ENCODE measurements at regions not wholly inside any gene's neighbourhood (a gene's known extent, or its start where the extent isn't known, plus 50 kb on each side); places are given as distances from the start of the nearest gene placed in this dataset.
"Not testable (repeated sequence)": the region's sequence is repeated elsewhere in the genome, so short reads cannot be mapped to it uniquely, and the experiment has no call there.

DNA sequence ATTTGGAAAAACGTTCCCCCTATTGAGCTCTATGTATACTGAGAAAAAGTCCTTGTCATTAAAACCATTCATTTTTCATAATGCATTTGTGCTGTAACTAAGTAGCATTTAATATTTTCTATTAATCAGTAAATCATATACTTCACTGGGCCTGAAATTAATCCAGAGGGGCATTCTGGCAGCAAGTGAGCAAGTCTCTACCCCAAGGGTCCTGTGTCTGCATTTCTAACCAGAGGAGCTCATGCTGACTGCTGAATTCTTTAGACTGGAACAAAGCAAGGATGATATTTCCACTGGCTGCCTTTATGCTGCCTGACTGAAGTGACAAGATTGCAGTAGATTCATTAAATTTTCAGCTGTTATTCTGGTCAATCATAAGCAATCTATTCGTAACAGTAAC lies 246.5 kb downstream of the SLITRK2 start:
- Mint-ChIP-seq H3K4me3 (no peak overlapping the region), H3K27ac (no peak overlapping the region), H3K27me3 (ENCODE audit: low read depth) (no peaks in the 10 kb centered on the region), H3K9me3 (peaks cover 27% of the 10 kb centered on the region), H3K36me3 (no peaks in the 10 kb centered on the region), H3K4me1 (no peaks in the 10 kb centered on the region)
- TF ChIP-seq, protein P1, sequence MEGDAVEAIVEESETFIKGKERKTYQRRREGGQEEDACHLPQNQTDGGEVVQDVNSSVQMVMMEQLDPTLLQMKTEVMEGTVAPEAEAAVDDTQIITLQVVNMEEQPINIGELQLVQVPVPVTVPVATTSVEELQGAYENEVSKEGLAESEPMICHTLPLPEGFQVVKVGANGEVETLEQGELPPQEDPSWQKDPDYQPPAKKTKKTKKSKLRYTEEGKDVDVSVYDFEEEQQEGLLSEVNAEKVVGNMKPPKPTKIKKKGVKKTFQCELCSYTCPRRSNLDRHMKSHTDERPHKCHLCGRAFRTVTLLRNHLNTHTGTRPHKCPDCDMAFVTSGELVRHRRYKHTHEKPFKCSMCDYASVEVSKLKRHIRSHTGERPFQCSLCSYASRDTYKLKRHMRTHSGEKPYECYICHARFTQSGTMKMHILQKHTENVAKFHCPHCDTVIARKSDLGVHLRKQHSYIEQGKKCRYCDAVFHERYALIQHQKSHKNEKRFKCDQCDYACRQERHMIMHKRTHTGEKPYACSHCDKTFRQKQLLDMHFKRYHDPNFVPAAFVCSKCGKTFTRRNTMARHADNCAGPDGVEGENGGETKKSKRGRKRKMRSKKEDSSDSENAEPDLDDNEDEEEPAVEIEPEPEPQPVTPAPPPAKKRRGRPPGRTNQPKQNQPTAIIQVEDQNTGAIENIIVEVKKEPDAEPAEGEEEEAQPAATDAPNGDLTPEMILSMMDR (IDR thresholded peaks at IDR 0.05; ENCODE audit: unreplicated experiment): no peak
- DNase-seq (ENCODE audit: low spot score in 2 of 2, unreplicated experiment in 2 of 2): no peak

DNA sequence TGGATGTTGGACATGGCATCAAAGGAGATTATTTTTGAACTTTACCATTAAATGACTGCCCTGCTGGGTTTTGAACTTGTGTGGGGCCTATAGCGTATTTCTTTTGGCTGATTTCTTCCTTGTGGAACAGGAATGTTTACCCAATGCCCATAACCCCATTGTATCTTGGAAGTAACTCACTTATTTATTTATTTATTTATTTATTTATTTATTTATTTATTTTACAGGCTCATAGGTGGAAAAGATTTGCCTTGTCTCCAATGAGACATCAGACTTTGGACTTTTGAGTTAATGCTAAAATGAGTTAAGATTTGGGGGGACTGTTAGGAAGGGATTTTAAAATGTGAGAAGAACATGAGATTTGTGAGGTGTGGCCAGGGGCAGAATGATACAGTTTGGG lies 273.1 kb downstream of the SLITRK2 start:
- Mint-ChIP-seq H3K4me3 (no peak overlapping the region), H3K9me3 (peaks cover 53% of the 10 kb centered on the region), H3K27me3 (ENCODE audit: low read depth) (no peaks in the 10 kb centered on the region), H3K27ac (no peak overlapping the region), H3K4me1 (no peaks in the 10 kb centered on the region), H3K36me3 (no peaks in the 10 kb centered on the region)
- no peak for DNase-seq (ENCODE audit: low spot score in 2 of 2, unreplicated experiment in 2 of 2)
- TF ChIP-seq, protein P1 (IDR thresholded peaks at IDR 0.05; ENCODE audit: unreplicated experiment): no peak

DNA sequence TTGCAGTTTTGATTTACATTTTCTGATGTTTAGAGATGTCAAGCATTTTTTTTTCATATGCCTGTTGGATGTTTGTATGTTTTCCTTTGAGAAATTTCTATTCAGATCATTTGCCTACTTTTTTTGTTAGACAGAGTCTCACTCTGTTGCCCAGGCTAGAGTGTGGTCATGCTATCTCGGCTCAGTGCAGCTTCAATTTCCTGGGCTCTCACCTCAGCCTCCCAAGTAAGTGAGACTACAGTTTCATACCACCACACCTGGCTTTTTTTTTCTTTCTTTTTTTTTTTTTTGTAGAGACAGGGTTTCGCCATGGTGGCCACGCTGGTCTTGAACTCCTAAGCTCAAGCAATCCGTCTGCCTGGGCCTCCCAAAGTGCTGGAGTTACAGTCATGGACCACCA lies 291.7 kb downstream of the SLITRK2 start:
- TF ChIP-seq, protein P1 (IDR thresholded peaks at IDR 0.05; ENCODE audit: unreplicated experiment): no peak
- DNase-seq (ENCODE audit: low spot score in 2 of 2, unreplicated experiment in 2 of 2): no peak
- Mint-ChIP-seq H3K36me3 (no peaks in the 10 kb centered on the region), H3K4me3 (no peak overlapping the region), H3K27ac (no peak overlapping the region), H3K4me1 (no peaks in the 10 kb centered on the region), H3K27me3 (ENCODE audit: low read depth) (no peaks in the 10 kb centered on the region), H3K9me3 (peaks cover 46% of the 10 kb centered on the region)

DNA sequence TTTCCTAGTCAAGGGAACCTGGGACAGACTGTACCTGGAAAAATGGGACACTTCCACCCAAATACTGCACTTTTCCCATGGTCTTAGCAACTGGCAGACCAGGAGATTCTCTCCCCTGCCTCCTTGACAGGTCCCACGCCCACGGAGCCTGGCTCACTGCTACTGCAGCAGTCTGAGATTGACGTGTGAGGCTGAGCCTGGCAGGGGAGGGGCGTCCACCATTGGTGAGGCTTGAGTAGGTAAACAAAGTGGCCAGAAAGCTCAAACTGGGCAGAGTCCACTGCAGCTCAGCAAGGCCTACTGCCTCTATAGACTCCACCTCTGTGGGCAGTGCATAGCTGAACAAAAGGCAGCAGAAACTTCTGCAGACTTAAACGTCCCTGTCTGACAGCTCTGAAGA lies 301.4 kb downstream of the SLITRK2 start:
- H3K9me3 Mint-ChIP-seq: peaks cover 64% of the 10 kb centered on the region

DNA sequence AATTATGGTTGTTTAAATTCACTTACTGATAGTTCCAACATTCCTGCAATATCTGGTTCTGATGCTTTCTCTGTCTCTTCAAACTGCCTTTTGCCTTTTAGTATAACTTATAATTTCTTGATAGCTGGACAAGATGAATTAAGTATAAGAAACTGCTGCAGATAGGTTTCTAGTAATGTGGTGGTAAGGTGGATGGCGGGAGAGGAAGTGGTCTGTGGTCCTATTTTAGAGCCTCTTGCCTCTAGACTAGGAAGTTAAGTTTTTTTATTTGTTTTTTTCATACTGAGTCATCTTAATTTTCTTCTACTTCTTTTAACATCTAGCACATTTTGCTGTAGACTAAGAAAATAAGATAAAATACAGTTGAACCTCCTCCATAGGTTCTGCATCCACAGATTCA lies 310.0 kb downstream of the SLITRK2 start:
- no peak overlapping the region for H3K27ac Mint-ChIP-seq

More for the DNA sequence above, 301.4 kb downstream of the SLITRK2 start:
- not testable (repeated sequence) for H3K36me3 Mint-ChIP-seq; H3K27me3 Mint-ChIP-seq (ENCODE audit: low read depth); DNase-seq (ENCODE audit: low spot score in 2 of 2, unreplicated experiment in 2 of 2); H3K4me1 Mint-ChIP-seq; H3K4me3 Mint-ChIP-seq; H3K27ac Mint-ChIP-seq

DNA sequence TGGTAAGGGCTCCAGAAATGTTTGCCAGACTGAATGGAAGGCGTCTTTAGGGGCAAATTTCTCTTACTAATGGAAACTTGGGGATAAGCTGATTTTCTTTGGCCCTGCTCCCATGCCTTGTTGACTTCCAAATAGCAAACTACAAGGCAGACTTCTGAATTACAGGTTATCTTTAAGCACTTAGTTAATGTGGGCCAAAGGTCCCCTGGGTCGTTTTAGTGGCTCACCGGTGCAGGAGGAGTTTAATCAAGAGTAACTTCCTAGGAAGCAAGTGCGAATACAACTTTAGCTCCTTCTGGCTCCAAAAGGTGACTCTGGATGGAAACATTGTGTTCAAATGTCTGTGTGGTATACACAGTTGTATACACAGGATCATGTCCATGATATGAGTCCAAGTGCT lies 323.6 kb downstream of the SLITRK2 start:
- no peak overlapping the region for H3K4me3 Mint-ChIP-seq
- TF ChIP-seq, protein P1 (IDR thresholded peaks at IDR 0.05; ENCODE audit: unreplicated experiment): no peak
- no peaks in the 10 kb centered on the region for H3K27me3 Mint-ChIP-seq (ENCODE audit: low read depth)
- no peaks in the 10 kb centered on the region for H3K4me1 Mint-ChIP-seq
- peaks cover 20% of the 10 kb centered on the region for H3K9me3 Mint-ChIP-seq
- H3K27ac Mint-ChIP-seq: no peak overlapping the region
- H3K36me3 Mint-ChIP-seq: no peaks in the 10 kb centered on the region
- DNase-seq (ENCODE audit: low spot score in 2 of 2, unreplicated experiment in 2 of 2): no peak

More for the DNA sequence above, 310.0 kb downstream of the SLITRK2 start:
- TF ChIP-seq, protein P1 (IDR thresholded peaks at IDR 0.05; ENCODE audit: unreplicated experiment): no peak
- Mint-ChIP-seq H3K36me3 (no peaks in the 10 kb centered on the region), H3K4me3 (no peak overlapping the region), H3K9me3 (peaks cover 32% of the 10 kb centered on the region), H3K4me1 (no peaks in the 10 kb centered on the region), H3K27me3 (ENCODE audit: low read depth) (no peaks in the 10 kb centered on the region)
- no peak for DNase-seq (ENCODE audit: low spot score in 2 of 2, unreplicated experiment in 2 of 2)
